PC-9 (cell line): ENCODE measurements at regions not wholly inside any gene's neighbourhood (a gene's known extent, or its start where the extent isn't known, plus 50 kb on each side); places are given as distances from the start of the nearest gene placed in this dataset.

Source experiments
- BruUV-seq: library from RNA; stranded (reverse); fragments of 400-500 nt; replicated peaks from 2 replicates; lab custom pipeline; 2021; lab: Mats Ljungman, UMichigan
- CTCF ChIA-PET: fragments of 300-600 bp; sonication (Branson Sonifier 250); formaldehyde crosslinking; loops from one replicate; lab custom pipeline; 2022; ENCODE audit warnings: antibody characterized with exemption; lab: Charles Lee
- POLR2A ChIA-PET: fragments of 300-600 bp; sonication (Branson Sonifier 250); formaldehyde crosslinking; loops from one replicate; lab custom pipeline; 2022; ENCODE audit warnings: antibody characterized with exemption; ENCODE audit not compliant: unreplicated experiment; lab: Charles Lee
- DNase-seq, 2 experiments: peaks; one replicate each; pipeline versions ENCODE4 v3.0.0 to v3.0.0-alpha.2; 2015 to 2022; ENCODE audit warnings: mixed read lengths in 1 of 2
- H2AFZ ChIP-seq: fragments of 200-600 bp; sonication (generic); 2 replicates; pipeline ENCODE4 v1.8.1; 2017; ENCODE audit warnings: antibody characterized with exemption
- H3F3A ChIP-seq: fragments of 200-600 bp; sonication (generic); 2 replicates; pipeline ENCODE4 v1.8.1; 2017; ENCODE audit warnings: antibody characterized with exemption, mild to moderate bottlenecking, low read depth; ENCODE audit not compliant: insufficient read depth
- H3K27ac ChIP-seq: fragments of 200-600 bp; sonication (generic); 2 replicates; pipeline ENCODE4 v1.6.1; 2016; ENCODE audit warnings: mixed run types
- H3K27me3 ChIP-seq: fragments of 200-600 bp; sonication (generic); 2 replicates; pipeline ENCODE4 v1.6.1; 2016; ENCODE audit warnings: low read depth, mixed run types; ENCODE audit not compliant: insufficient read depth
- H3K36me3 ChIP-seq: fragments of 200-600 bp; sonication (generic); 2 replicates; pipeline ENCODE4 v1.6.1; 2016; ENCODE audit warnings: low read depth, mixed run types
- H3K4me1 ChIP-seq: fragments of 200-600 bp; sonication (generic); replicated peaks from 2 replicates; pipeline ENCODE4 v1.6.1; 2016; ENCODE audit warnings: mixed run types; ENCODE audit not compliant: insufficient read depth
- H3K4me2 ChIP-seq: fragments of 200-600 bp; sonication (generic); 2 replicates; pipeline ENCODE4 v1.6.1; 2017; ENCODE audit warnings: mixed run types
- H3K4me3 ChIP-seq: fragments of 200-600 bp; sonication (generic); 2 replicates; pipeline ENCODE4 v1.6.1; 2016; ENCODE audit warnings: mixed run types
- H3K79me2 ChIP-seq: fragments of 200-600 bp; sonication (generic); 2 replicates; pipeline ENCODE4 v1.6.1; 2017; ENCODE audit warnings: low read depth, mixed run types
- H3K9me2 ChIP-seq: fragments of 200-600 bp; sonication (generic); 2 replicates; pipeline ENCODE4 v1.8.1; 2017; ENCODE audit warnings: mild to moderate bottlenecking; ENCODE audit not compliant: insufficient read depth
- H3K9me3 ChIP-seq: fragments of 200-600 bp; sonication (generic); 2 replicates; pipeline ENCODE4 v1.8.1; 2016; ENCODE audit warnings: low read depth; ENCODE audit not compliant: insufficient read depth
- H4K20me1 ChIP-seq: fragments of 200-600 bp; sonication (generic); 2 replicates; pipeline ENCODE4 v1.8.1; 2017; ENCODE audit not compliant: insufficient read depth
- CTCF ChIP-seq: fragments of 200-600 bp; sonication (generic); conservative IDR thresholded peaks from 2 replicates; pipeline ENCODE4 v1.6.1; 2017; ENCODE audit warnings: mixed run types, antibody characterized with exemption, mild to moderate bottlenecking, moderate library complexity
- EZH2 ChIP-seq: fragments of 200-600 bp; sonication (generic); IDR thresholded peaks from 2 replicates; pipeline ENCODE4 v1.8.0; 2017; ENCODE audit warnings: antibody characterized with exemption, low read depth
- intact Hi-C: fragments of 100-400 bp; cut with micrococcal nuclease; formaldehyde crosslinking; loops from one replicate; pipeline ENCODE4 v1.10.0; 2022; ENCODE audit not compliant: unreplicated experiment

- intact Hi-C loops: no loop called here
- TF ChIP-seq CTCF: no peak
- POLR2A ChIA-PET: interaction anchor here (0.6 kb wide), 1 partner anchor 181 kb away, joined by 4 read pairs; no protein-coding TSS in a partner anchor
Measured at GRCh38 chr3:102026656-102027055, 177.3 kb downstream of the NFKBIZ start.

GRCh38 chr3:102030661-102031060 lies 181.3 kb downstream of the NFKBIZ start:
- intact Hi-C loops: no loop called here
- Histone ChIP-seq H2AFZ (no peak overlapping the region), H3K4me3 (no peak overlapping the region), H3F3A (no peaks in the 10 kb centered on the region), H3K27ac (no peak overlapping the region), H3K27me3 (no peaks in the 10 kb centered on the region), H3K9me2 (no peaks in the 10 kb centered on the region), H4K20me1 (no peaks in the 10 kb centered on the region), H3K4me2 (no peak overlapping the region), H3K36me3 (no peaks in the 10 kb centered on the region), H3K9me3 (no peaks in the 10 kb centered on the region), H3K4me1 (no peaks in the 10 kb centered on the region), H3K79me2 (no peaks in the 10 kb centered on the region)
- BruUV-seq: no TSS peak
- ChIA-PET POLR2A (interaction anchor here (0.6 kb wide), 1 partner anchor 226 kb away, joined by 13 read pairs; no protein-coding TSS in a partner anchor), CTCF (no interaction called here)
- no peak for DNase-seq
- TF ChIP-seq EZH2 (no peak), CTCF (no peak)

More at GRCh38 chr3:102026656-102027055, 177.3 kb downstream of the NFKBIZ start:
- DNase-seq: no peak
- H4K20me1 ChIP-seq: no peaks in the 10 kb centered on the region
- no peaks in the 10 kb centered on the region for H3K4me1 ChIP-seq
- H2AFZ ChIP-seq: no peak overlapping the region
- no peaks in the 10 kb centered on the region for H3F3A ChIP-seq
- no TSS peak for BruUV-seq
- H3K36me3 ChIP-seq: no peaks in the 10 kb centered on the region
- no peak overlapping the region for H3K4me2 ChIP-seq
- CTCF ChIA-PET: no interaction called here
- no peaks in the 10 kb centered on the region for H3K9me2 ChIP-seq
- no peaks in the 10 kb centered on the region for H3K79me2 ChIP-seq
- H3K27me3 ChIP-seq: no peaks in the 10 kb centered on the region
- no peaks in the 10 kb centered on the region for H3K9me3 ChIP-seq
- H3K27ac ChIP-seq: no peak overlapping the region
- no peak overlapping the region for H3K4me3 ChIP-seq

- DNase-seq: no peak
- BruUV-seq: no TSS peak
- H3K9me2 ChIP-seq: no peaks in the 10 kb centered on the region
- no peak for TF ChIP-seq CTCF
- TF ChIP-seq EZH2: no peak
- no peak overlapping the region for H3K4me3 ChIP-seq
- H3K27me3 ChIP-seq: no peaks in the 10 kb centered on the region
- ChIA-PET POLR2A (no interaction called here), CTCF (no interaction called here)
- no peaks in the 10 kb centered on the region for H4K20me1 ChIP-seq
- H3K9me3 ChIP-seq: no peaks in the 10 kb centered on the region
- H3K4me2 ChIP-seq: no peak overlapping the region
- intact Hi-C loops: no loop called here
- H2AFZ ChIP-seq: no peak overlapping the region
- H3F3A ChIP-seq: no peaks in the 10 kb centered on the region
- H3K4me1 ChIP-seq: no peaks in the 10 kb centered on the region
- H3K79me2 ChIP-seq: no peaks in the 10 kb centered on the region
- no peak overlapping the region for H3K27ac ChIP-seq
- no peaks in the 10 kb centered on the region for H3K36me3 ChIP-seq
Measured at GRCh38 chr3:102031834-102032233, 182.5 kb downstream of the NFKBIZ start.
